ENCODE measurements at regions not wholly inside any gene's neighbourhood (a gene's known extent, or its start where the extent isn't known, plus 50 kb on each side); places are given as distances from the start of the nearest gene placed in this dataset.

DNA sequence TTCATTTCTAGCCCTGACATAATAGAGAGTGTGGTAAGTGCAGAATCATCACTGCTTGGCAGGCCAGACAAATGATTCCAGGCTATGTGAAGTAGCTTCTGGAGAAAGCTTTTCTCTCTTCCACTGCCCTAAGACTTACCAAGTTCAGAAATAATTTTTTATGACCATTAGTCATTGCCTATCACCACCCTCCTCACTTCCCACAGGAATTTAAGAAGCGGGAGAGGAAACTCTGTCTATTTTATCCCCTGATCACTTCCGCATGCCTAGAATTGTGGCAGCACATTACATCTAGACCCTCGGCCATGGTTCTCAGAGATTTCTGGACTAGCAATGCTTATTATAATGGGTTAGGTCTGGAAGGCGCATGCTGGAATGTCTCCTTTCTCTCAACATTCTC is 397.8 kb upstream of the NR2F2 start:
- TF ChIP-seq TAF1 (IDR thresholded peaks at IDR 0.05; ENCODE audit: borderline replicate concordance, insufficient read depth, low read length) = no peak
- TF ChIP-seq SIN3A (IDR thresholded peaks at IDR 0.05; ENCODE audit: borderline replicate concordance, insufficient read depth, low read length) = no peak
- no peak for TF ChIP-seq POLR2AphosphoS5 (IDR thresholded peaks at IDR 0.05; ENCODE audit: low read depth, low read length)

DNA sequence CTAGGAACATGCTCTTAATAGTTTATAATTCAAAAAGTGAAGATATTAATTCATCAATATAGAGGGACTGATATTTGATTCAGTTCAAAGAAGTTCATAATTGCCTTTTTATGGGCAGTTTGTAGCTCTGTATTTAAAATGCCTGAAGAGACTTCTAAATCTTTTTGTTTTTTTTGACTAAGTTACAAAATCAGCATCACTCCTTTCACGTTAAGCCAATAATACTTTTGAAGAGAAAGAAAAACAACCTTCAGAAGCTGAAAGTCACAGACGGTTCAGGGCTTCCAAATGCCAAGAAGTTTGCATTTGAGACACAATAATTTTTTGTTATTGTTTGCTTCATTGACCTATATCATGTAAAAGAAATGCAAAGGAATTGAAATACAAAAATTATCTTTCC is 394.6 kb upstream of the NR2F2 start:
- TF ChIP-seq FOXP2 (optimal IDR thresholded peaks at IDR 0.05; ENCODE audit: borderline replicate concordance, extremely low read depth, extremely low read length, insufficient read depth) (no peak), TAF1 (IDR thresholded peaks at IDR 0.05; ENCODE audit: borderline replicate concordance, insufficient read depth, low read length) (no peak)
- TF ChIP-seq, protein P1, sequence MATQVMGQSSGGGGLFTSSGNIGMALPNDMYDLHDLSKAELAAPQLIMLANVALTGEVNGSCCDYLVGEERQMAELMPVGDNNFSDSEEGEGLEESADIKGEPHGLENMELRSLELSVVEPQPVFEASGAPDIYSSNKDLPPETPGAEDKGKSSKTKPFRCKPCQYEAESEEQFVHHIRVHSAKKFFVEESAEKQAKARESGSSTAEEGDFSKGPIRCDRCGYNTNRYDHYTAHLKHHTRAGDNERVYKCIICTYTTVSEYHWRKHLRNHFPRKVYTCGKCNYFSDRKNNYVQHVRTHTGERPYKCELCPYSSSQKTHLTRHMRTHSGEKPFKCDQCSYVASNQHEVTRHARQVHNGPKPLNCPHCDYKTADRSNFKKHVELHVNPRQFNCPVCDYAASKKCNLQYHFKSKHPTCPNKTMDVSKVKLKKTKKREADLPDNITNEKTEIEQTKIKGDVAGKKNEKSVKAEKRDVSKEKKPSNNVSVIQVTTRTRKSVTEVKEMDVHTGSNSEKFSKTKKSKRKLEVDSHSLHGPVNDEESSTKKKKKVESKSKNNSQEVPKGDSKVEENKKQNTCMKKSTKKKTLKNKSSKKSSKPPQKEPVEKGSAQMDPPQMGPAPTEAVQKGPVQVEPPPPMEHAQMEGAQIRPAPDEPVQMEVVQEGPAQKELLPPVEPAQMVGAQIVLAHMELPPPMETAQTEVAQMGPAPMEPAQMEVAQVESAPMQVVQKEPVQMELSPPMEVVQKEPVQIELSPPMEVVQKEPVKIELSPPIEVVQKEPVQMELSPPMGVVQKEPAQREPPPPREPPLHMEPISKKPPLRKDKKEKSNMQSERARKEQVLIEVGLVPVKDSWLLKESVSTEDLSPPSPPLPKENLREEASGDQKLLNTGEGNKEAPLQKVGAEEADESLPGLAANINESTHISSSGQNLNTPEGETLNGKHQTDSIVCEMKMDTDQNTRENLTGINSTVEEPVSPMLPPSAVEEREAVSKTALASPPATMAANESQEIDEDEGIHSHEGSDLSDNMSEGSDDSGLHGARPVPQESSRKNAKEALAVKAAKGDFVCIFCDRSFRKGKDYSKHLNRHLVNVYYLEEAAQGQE (IDR thresholded peaks at IDR 0.05; ENCODE audit: insufficient read depth in 1 of 2, low read depth in 2 of 2, low read length in 2 of 2) = no peak

DNA sequence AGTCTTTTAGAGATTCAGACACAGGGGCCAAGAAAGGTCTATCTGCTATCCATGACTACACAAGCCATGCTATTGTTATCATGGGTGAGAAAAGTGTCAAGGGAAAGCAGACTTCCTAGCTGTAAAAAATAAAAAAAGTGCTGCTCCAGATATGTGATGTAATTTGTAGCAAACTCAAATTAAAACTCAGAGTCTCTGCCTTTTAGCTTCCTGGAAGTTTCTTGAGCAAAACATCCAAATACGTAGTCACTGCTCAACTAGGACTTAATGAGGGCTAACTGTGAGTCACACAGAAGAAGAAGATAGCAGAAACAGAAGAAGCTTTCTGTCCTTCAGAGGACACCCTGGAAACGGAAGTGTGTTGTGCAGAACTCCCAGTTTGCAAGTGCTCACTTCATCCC is 393.4 kb upstream of the NR2F2 start:
- TF ChIP-seq TAF1 (IDR thresholded peaks at IDR 0.05; ENCODE audit: borderline replicate concordance, insufficient read depth, low read length) = no peak
- TF ChIP-seq, protein P1 (IDR thresholded peaks at IDR 0.05; ENCODE audit: insufficient read depth in 1 of 2, low read depth in 2 of 2, low read length in 2 of 2) = no peak
- TF ChIP-seq POLR2AphosphoS5 (IDR thresholded peaks at IDR 0.05; ENCODE audit: low read depth, low read length) = no peak
- TF ChIP-seq FOXP2 (optimal IDR thresholded peaks at IDR 0.05; ENCODE audit: borderline replicate concordance, extremely low read depth, extremely low read length, insufficient read depth) = no peak
- no peak for TF ChIP-seq SIN3A (IDR thresholded peaks at IDR 0.05; ENCODE audit: borderline replicate concordance, insufficient read depth, low read length)

DNA sequence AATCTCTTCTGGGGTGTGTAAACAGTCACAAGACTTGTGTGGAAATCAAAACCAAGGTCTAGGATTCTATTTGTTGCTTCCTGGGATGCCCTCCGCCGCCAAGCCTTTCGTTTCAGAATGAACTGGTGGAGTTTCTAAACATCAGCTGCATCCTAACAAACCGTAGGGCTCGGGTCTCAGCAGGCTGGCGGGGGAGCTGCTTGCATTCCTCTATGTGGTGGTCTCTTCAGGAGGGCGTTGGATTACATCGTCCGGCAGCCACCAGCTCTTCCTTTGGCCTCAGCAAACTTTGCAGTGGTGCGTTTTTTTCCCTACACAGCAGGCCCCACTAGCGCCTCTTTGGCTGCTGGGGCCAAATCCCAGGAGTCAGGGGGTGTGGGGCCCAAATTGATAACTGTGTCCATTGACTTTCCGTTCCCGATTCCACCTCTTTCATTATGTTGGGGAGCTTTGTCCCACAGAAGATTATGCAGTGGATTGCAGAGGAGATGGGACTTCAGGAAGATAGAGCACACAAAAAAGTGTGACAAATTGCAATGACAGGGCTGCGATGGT is 390.0 kb upstream of the NR2F2 start:
- TF ChIP-seq FOXP2 (optimal IDR thresholded peaks at IDR 0.05; ENCODE audit: borderline replicate concordance, extremely low read depth, extremely low read length, insufficient read depth) (no peak), POLR2AphosphoS5 (IDR thresholded peaks at IDR 0.05; ENCODE audit: low read depth, low read length) (no peak), SIN3A (IDR thresholded peaks at IDR 0.05; ENCODE audit: borderline replicate concordance, insufficient read depth, low read length) (no peak)

DNA sequence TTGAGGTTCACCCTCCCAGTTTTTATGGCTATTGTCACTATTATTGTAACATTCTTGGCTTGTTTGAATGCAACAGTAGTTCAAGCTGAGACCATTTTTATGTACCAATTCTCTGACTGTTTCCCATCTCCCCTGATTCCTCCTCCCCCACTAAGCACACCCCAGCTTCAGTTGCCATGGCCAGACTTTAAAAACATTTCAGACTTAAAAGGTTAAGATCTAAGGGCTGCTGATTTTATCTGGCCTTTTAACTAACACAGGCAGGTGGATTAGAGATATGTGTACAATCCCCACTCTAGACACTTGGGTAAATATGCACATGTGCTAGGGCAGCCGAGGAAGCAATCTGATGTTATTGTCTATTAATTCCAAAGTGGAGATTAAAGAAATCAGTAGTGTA is 386.3 kb upstream of the NR2F2 start:
- no peak for TF ChIP-seq FOXP2 (optimal IDR thresholded peaks at IDR 0.05; ENCODE audit: borderline replicate concordance, extremely low read depth, extremely low read length, insufficient read depth)
- no peak for TF ChIP-seq SIN3A (IDR thresholded peaks at IDR 0.05; ENCODE audit: borderline replicate concordance, insufficient read depth, low read length)
- no peak for TF ChIP-seq POLR2AphosphoS5 (IDR thresholded peaks at IDR 0.05; ENCODE audit: low read depth, low read length)
- TF ChIP-seq, protein P1 (IDR thresholded peaks at IDR 0.05; ENCODE audit: insufficient read depth in 1 of 2, low read depth in 2 of 2, low read length in 2 of 2) = no peak
- TF ChIP-seq TAF1 (IDR thresholded peaks at IDR 0.05; ENCODE audit: borderline replicate concordance, insufficient read depth, low read length) = no peak

DNA sequence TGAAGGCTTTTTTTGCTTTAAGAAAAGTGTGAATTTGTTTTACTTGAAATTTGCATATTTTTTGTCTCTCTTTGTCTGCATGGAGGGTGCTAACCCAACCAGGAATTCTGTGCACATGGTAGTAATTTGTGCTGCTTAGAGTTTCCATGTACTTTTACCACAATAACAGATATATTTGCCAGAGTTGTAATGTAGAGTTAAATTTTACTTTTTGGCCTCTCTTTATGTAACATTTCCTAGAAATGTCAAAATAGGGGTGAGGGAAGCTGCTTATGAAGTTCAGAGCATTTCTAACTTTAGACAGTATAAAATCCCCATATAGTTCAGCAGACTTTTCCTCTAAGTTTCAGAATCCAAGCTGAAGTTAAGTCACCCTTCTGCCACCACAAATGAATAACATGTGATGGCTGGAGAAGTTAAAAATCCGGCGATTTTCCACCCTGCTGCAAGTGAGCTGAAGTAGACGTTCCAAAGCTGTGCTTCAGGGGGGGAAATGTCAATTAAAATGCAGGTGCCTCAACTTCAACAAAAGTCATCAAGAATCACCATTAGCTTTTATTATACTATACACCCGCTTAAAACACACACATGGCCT is 385.7 kb upstream of the NR2F2 start:
- TF ChIP-seq TAF1 (IDR thresholded peaks at IDR 0.05; ENCODE audit: borderline replicate concordance, insufficient read depth, low read length) (no peak), SIN3A (IDR thresholded peaks at IDR 0.05; ENCODE audit: borderline replicate concordance, insufficient read depth, low read length) (no peak), POLR2AphosphoS5 (IDR thresholded peaks at IDR 0.05; ENCODE audit: low read depth, low read length) (no peak), FOXP2 (optimal IDR thresholded peaks at IDR 0.05; ENCODE audit: borderline replicate concordance, extremely low read depth, extremely low read length, insufficient read depth) (no peak)
- TF ChIP-seq, protein P1 (IDR thresholded peaks at IDR 0.05; ENCODE audit: insufficient read depth in 1 of 2, low read depth in 2 of 2, low read length in 2 of 2) = no peak

Measured in PFSK-1 (cell line).